RPMI7951 (cell line): ENCODE measurements at regions not wholly inside any gene's neighbourhood (a gene's known extent, or its start where the extent isn't known, plus 50 kb on each side); places are given as distances from the start of the nearest gene placed in this dataset.

ENCODE experiments used
- DNase-seq: peaks from one replicate; pipeline ENCODE4 v3.0.0-alpha.2; 2012; ENCODE audit warnings: low read depth

- DNase-seq: no peak
Measured at GRCh38 chr10:28783087-28783486, 105.8 kb downstream of the BAMBI start.

GRCh38 chr10:28785018-28785417, 107.7 kb downstream of the BAMBI start:
- no peak for DNase-seq

GRCh38 chr10:28788252-28788651, 110.9 kb downstream of the BAMBI start:
- no peak for DNase-seq

GRCh38 chr10:28788762-28789161, 111.4 kb downstream of the BAMBI start:
- no peak for DNase-seq

GRCh38 chr10:28790146-28790545, 112.8 kb downstream of the BAMBI start:
- DNase-seq: no peak

GRCh38 chr10:28793482-28793881, 116.2 kb downstream of the BAMBI start:
- no peak for DNase-seq

- no peak for DNase-seq
Measured at GRCh38 chr10:28794986-28795385, 117.7 kb downstream of the BAMBI start.

- peak; percentile 87 for DNase-seq
Measured at GRCh38 chr10:28796606-28797512, 119.5 kb downstream of the BAMBI start.

- DNase-seq: peak; percentile 62
Measured at GRCh38 chr10:28797904-28798371, 120.6 kb downstream of the BAMBI start.

- DNase-seq: no peak
Measured at GRCh38 chr10:28798428-28798955, 121.2 kb downstream of the BAMBI start.

GRCh38 chr10:28798964-28799363, 121.6 kb downstream of the BAMBI start:
- DNase-seq: no peak

GRCh38 chr10:28800144-28800543, 122.8 kb downstream of the BAMBI start:
- DNase-seq: peak; percentile 44

GRCh38 chr10:28801247-28801646, 123.9 kb downstream of the BAMBI start:
- DNase-seq: no peak

- DNase-seq: no peak
Measured at GRCh38 chr10:28801869-28802268, 124.5 kb downstream of the BAMBI start.

- DNase-seq: no peak
Measured at GRCh38 chr10:28805390-28805789, 128.1 kb downstream of the BAMBI start.

GRCh38 chr10:28806488-28806941, 129.2 kb downstream of the BAMBI start:
- no peak for DNase-seq

GRCh38 chr10:28806951-28807759, 129.8 kb downstream of the BAMBI start:
- no peak for DNase-seq

- DNase-seq: peak; percentile 29
Measured at GRCh38 chr10:28807760-28808613, 130.7 kb downstream of the BAMBI start.

- no peak for DNase-seq
Measured at GRCh38 chr10:28808693-28809092, 131.4 kb downstream of the BAMBI start.

- peak; percentile 50 for DNase-seq
Measured at GRCh38 chr10:28810057-28810870, 132.9 kb downstream of the BAMBI start.
